ENCODE measurements at regions not wholly inside any gene's neighbourhood (a gene's known extent, or its start where the extent isn't known, plus 50 kb on each side); places are given as distances from the start of the nearest gene placed in this dataset.

DNA sequence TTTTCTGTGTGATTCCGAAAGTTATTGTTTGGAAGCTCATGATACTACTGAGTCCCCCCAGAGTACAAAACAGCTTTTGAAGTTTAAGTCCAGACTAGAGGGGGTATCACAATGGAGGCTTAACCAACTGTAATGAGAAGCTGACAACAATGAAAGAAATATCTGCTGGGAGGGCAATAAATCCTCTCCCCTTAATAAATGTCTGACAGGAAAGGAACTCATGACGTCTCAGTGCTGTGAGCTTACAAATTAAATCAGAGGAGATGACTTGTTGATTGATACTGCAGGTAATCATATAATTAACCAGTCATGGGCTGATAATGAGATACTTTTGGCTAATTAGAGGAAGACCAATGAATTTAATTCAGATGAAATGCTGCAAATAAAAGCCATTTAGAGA, 102.6 kb upstream of the WDR11 start:
- H3K27me3 Mint-ChIP-seq, result no peaks in the 10 kb centered on the region
- no peak overlapping the region for H3K4me3 Mint-ChIP-seq (ENCODE audit: low read depth)
- DNase-seq (ENCODE audit: low spot score, unreplicated experiment), result no peak
- no peaks in the 10 kb centered on the region for H3K9me3 Mint-ChIP-seq (ENCODE audit: low read depth)
- no peak overlapping the region for H3K27ac Mint-ChIP-seq
- H3K36me3 Mint-ChIP-seq (ENCODE audit: insufficient read depth), result no peaks in the 10 kb centered on the region
- TF ChIP-seq, protein P1, sequence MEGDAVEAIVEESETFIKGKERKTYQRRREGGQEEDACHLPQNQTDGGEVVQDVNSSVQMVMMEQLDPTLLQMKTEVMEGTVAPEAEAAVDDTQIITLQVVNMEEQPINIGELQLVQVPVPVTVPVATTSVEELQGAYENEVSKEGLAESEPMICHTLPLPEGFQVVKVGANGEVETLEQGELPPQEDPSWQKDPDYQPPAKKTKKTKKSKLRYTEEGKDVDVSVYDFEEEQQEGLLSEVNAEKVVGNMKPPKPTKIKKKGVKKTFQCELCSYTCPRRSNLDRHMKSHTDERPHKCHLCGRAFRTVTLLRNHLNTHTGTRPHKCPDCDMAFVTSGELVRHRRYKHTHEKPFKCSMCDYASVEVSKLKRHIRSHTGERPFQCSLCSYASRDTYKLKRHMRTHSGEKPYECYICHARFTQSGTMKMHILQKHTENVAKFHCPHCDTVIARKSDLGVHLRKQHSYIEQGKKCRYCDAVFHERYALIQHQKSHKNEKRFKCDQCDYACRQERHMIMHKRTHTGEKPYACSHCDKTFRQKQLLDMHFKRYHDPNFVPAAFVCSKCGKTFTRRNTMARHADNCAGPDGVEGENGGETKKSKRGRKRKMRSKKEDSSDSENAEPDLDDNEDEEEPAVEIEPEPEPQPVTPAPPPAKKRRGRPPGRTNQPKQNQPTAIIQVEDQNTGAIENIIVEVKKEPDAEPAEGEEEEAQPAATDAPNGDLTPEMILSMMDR (IDR thresholded peaks at IDR 0.05; ENCODE audit: unreplicated experiment), result no peak
- H3K4me1 Mint-ChIP-seq (ENCODE audit: low read depth), result no peaks in the 10 kb centered on the region

DNA sequence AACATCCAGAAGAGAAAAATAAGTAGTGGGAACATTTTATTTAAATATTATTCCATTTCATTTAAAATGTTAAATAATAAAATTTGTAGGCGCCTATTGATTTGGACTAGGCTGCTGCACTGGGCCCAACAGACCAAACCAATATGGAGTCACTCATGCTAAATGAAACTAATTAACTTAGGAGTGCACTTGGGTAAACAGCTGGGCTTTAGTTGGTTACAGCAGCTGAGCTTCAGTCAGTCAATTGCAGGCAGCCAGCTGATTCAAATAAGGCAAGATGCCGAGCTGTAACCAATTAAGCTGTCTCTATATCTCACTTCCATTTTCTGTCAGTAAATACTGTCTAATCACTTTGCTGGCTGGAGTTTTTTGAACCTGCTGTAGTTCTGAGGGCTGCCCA, 102.1 kb upstream of the WDR11 start:
- Mint-ChIP-seq H3K27me3 (no peaks in the 10 kb centered on the region), H3K36me3 (ENCODE audit: insufficient read depth) (no peaks in the 10 kb centered on the region), H3K9me3 (ENCODE audit: low read depth) (no peaks in the 10 kb centered on the region), H3K4me1 (ENCODE audit: low read depth) (no peaks in the 10 kb centered on the region), H3K4me3 (ENCODE audit: low read depth) (no peak overlapping the region), H3K27ac (no peak overlapping the region)
- TF ChIP-seq, protein P1 (IDR thresholded peaks at IDR 0.05; ENCODE audit: unreplicated experiment), result no peak
- no peak for DNase-seq (ENCODE audit: low spot score, unreplicated experiment)

GRCh38 chr10:120749856-120750566, 101.2 kb upstream of the WDR11 start:
- no peak overlapping the region for H3K4me3 Mint-ChIP-seq (ENCODE audit: low read depth)
- H3K9me3 Mint-ChIP-seq (ENCODE audit: low read depth), result no peaks in the 10 kb centered on the region
- H3K4me1 Mint-ChIP-seq (ENCODE audit: low read depth), result no peaks in the 10 kb centered on the region
- no peaks in the 10 kb centered on the region for H3K36me3 Mint-ChIP-seq (ENCODE audit: insufficient read depth)
- TF ChIP-seq, protein P1 (IDR thresholded peaks at IDR 0.05; ENCODE audit: unreplicated experiment), result no peak
- no peaks in the 10 kb centered on the region for H3K27me3 Mint-ChIP-seq
- H3K27ac Mint-ChIP-seq, result no peak overlapping the region
- no peak for DNase-seq (ENCODE audit: low spot score, unreplicated experiment)

DNA sequence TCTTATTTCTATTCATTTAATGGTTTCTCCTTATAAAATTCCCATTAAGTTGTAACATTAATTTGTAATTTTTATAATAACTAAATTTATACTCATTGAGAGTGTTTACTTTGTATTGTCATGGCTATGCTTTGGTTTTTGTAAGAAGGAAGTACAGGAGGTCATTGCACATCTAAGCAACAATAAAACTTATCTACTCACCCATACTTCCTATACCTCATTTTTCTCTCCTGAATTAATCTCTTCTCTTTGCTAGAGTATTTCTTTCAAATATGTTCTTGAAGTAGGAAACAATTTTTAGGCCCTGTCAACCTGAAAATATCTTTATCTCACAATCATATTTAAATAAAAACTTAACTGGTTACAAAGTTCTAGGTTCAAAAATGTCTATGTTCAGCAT, 95.4 kb upstream of the WDR11 start:
- H3K27me3 Mint-ChIP-seq, result peaks cover 8% of the 10 kb centered on the region
- no peak for DNase-seq (ENCODE audit: low spot score, unreplicated experiment)
- no peak overlapping the region for H3K27ac Mint-ChIP-seq
- no peaks in the 10 kb centered on the region for H3K9me3 Mint-ChIP-seq (ENCODE audit: low read depth)
- no peak overlapping the region for H3K4me3 Mint-ChIP-seq (ENCODE audit: low read depth)
- H3K36me3 Mint-ChIP-seq (ENCODE audit: insufficient read depth), result no peaks in the 10 kb centered on the region
- H3K4me1 Mint-ChIP-seq (ENCODE audit: low read depth), result peaks cover 4% of the 10 kb centered on the region
- TF ChIP-seq, protein P1 (IDR thresholded peaks at IDR 0.05; ENCODE audit: unreplicated experiment), result no peak

- no peak overlapping the region for H3K27ac Mint-ChIP-seq
- H3K36me3 Mint-ChIP-seq (ENCODE audit: insufficient read depth), result no peaks in the 10 kb centered on the region
- H3K27me3 Mint-ChIP-seq, result peaks cover 8% of the 10 kb centered on the region
Measured at GRCh38 chr10:120760253-120760652, 90.9 kb upstream of the WDR11 start.

More at GRCh38 chr10:120760253-120760652, 90.9 kb upstream of the WDR11 start:
- no peak for DNase-seq (ENCODE audit: low spot score, unreplicated experiment)
- H3K9me3 Mint-ChIP-seq (ENCODE audit: low read depth), result no peaks in the 10 kb centered on the region
- TF ChIP-seq, protein P1 (IDR thresholded peaks at IDR 0.05; ENCODE audit: unreplicated experiment), result no peak
- no peak overlapping the region for H3K4me3 Mint-ChIP-seq (ENCODE audit: low read depth)
- peaks cover 4% of the 10 kb centered on the region for H3K4me1 Mint-ChIP-seq (ENCODE audit: low read depth)

Measured in progenitor cell of endocrine pancreas (in vitro differentiated cells).